Astrocyte (in vitro differentiated cells and primary cell): ENCODE measurements at regions not wholly inside any gene's neighbourhood (a gene's known extent, or its start where the extent isn't known, plus 50 kb on each side); places are given as distances from the start of the nearest gene placed in this dataset.

Experiments
- DNase-seq: peaks from one replicate; pipeline ENCODE4 v3.0.0-alpha.2; 2010; ENCODE audit warnings: low read depth
- FAIRE-seq: peaks from 2 replicates; lab custom pipeline; 2011; peaks lifted over from hg19 to GRCh38; lab: Jason Lieb, UNC
- H2AFZ ChIP-seq: 2 replicates; pipeline ENCODE4 v1.6.0; 2012; ENCODE audit warnings: low read depth, low read length, inconsistent platforms
- H3K27ac ChIP-seq: 2 replicates; pipeline ENCODE4 v1.5.1; 2011; ENCODE audit warnings: low read depth, low read length, inconsistent platforms
- H3K27me3 ChIP-seq: 2 replicates; pipeline ENCODE4 v1.6.0; 2011; ENCODE audit warnings: low read length, inconsistent platforms; ENCODE audit not compliant: insufficient read depth
- H3K36me3 ChIP-seq: 2 replicates; pipeline ENCODE4 v1.5.1; 2011; ENCODE audit warnings: low read length, inconsistent platforms; ENCODE audit not compliant: insufficient read depth
- H3K4me1 ChIP-seq: 2 replicates; pipeline ENCODE4 v1.5.1; 2011; ENCODE audit warnings: low read length, inconsistent platforms; ENCODE audit not compliant: insufficient read depth
- H3K4me2 ChIP-seq: 2 replicates; pipeline ENCODE4 v1.6.0; 2012; ENCODE audit warnings: low read length, inconsistent platforms
- H3K4me3 ChIP-seq: 2 replicates; pipeline ENCODE4 v1.5.1; 2011; ENCODE audit warnings: low read depth, mild to moderate bottlenecking, low read length, inconsistent platforms; ENCODE audit not compliant: insufficient read depth
- H3K79me2 ChIP-seq: 2 replicates; pipeline ENCODE4 v1.6.0; 2012; ENCODE audit warnings: mild to moderate bottlenecking, low read length, inconsistent platforms; ENCODE audit not compliant: insufficient read depth
- H3K9ac ChIP-seq: 2 replicates; pipeline ENCODE4 v1.6.0; 2012; ENCODE audit warnings: mild to moderate bottlenecking, low read length, inconsistent platforms
- H3K9me3 ChIP-seq: 2 replicates; pipeline ENCODE4 v1.5.1; 2012; ENCODE audit warnings: low read depth, mild to moderate bottlenecking, low read length, inconsistent platforms; ENCODE audit not compliant: insufficient read depth
- H4K20me1 ChIP-seq: 2 replicates; pipeline ENCODE4 v1.6.0; 2012; ENCODE audit warnings: low read length, inconsistent platforms; ENCODE audit not compliant: insufficient read depth
- H3K27ac Mint-ChIP-seq: one replicate; pipeline ENCODE4 v1.8.0; 2021; ENCODE audit warnings: mild to moderate bottlenecking, mixed read lengths; ENCODE audit not compliant: unreplicated experiment
- H3K27me3 Mint-ChIP-seq: one replicate; pipeline ENCODE4 v1.8.0; 2021; ENCODE audit warnings: low read depth, mixed read lengths; ENCODE audit not compliant: unreplicated experiment
- H3K36me3 Mint-ChIP-seq: one replicate; pipeline ENCODE4 v1.8.0; 2021; ENCODE audit warnings: low read depth, mixed read lengths; ENCODE audit not compliant: unreplicated experiment
- H3K4me1 Mint-ChIP-seq: one replicate; pipeline ENCODE4 v1.8.0; 2021; ENCODE audit warnings: low read depth, mixed read lengths; ENCODE audit not compliant: unreplicated experiment
- H3K4me3 Mint-ChIP-seq: one replicate; pipeline ENCODE4 v1.8.0; 2021; ENCODE audit warnings: mild to moderate bottlenecking, moderate library complexity, mixed read lengths; ENCODE audit not compliant: unreplicated experiment
- H3K9me3 Mint-ChIP-seq: one replicate; pipeline ENCODE4 v1.8.0; 2021; ENCODE audit warnings: mild to moderate bottlenecking, mixed read lengths; ENCODE audit not compliant: unreplicated experiment
- CTCF ChIP-seq: IDR thresholded peaks from 2 replicates; pipeline ENCODE4 v1.5.1; 2011; ENCODE audit warnings: low read depth, mild to moderate bottlenecking, inconsistent platforms, low read length, moderate library complexity; ENCODE audit not compliant: insufficient read depth
- EZH2 ChIP-seq: IDR thresholded peaks from 2 replicates; pipeline ENCODE4 v1.6.1; 2012; ENCODE audit warnings: mild to moderate bottlenecking, low read length, inconsistent platforms; ENCODE audit not compliant: insufficient read depth

GRCh38 chr12:61356485-61356884 lies 903.7 kb upstream of the USP15 start:
- H3K36me3 Mint-ChIP-seq, result no peaks in the 10 kb centered on the region
- H3K27ac ChIP-seq, result no peak overlapping the region
- FAIRE-seq (no peak), DNase-seq (no peak)
- no peak overlapping the region for H3K4me3 Mint-ChIP-seq
- no peaks in the 10 kb centered on the region for H3K79me2 ChIP-seq
- no peak overlapping the region for H3K4me3 ChIP-seq
- no peaks in the 10 kb centered on the region for H3K27me3 ChIP-seq
- no peak overlapping the region for H3K4me2 ChIP-seq
- H3K9ac ChIP-seq, result no peak overlapping the region
- no peaks in the 10 kb centered on the region for H3K4me1 Mint-ChIP-seq
- H2AFZ ChIP-seq, result no peak overlapping the region
- H4K20me1 ChIP-seq, result no peaks in the 10 kb centered on the region
- H3K27me3 Mint-ChIP-seq, result no peaks in the 10 kb centered on the region
- TF ChIP-seq EZH2, result no peak
- no peak for TF ChIP-seq CTCF
- H3K9me3 ChIP-seq, result no peaks in the 10 kb centered on the region
- no peaks in the 10 kb centered on the region for H3K36me3 ChIP-seq
- no peaks in the 10 kb centered on the region for H3K4me1 ChIP-seq
- H3K27ac Mint-ChIP-seq, result no peak overlapping the region
- H3K9me3 Mint-ChIP-seq, result no peaks in the 10 kb centered on the region

GRCh38 chr12:61357496-61357895 lies 902.7 kb upstream of the USP15 start:
- Histone ChIP-seq H3K79me2 (no peaks in the 10 kb centered on the region), H3K9me3 (no peaks in the 10 kb centered on the region), H3K4me3 (no peak overlapping the region), H4K20me1 (no peaks in the 10 kb centered on the region), H3K36me3 (no peaks in the 10 kb centered on the region), H3K27ac (no peak overlapping the region), H3K9ac (no peak overlapping the region), H2AFZ (no peak overlapping the region), H3K27me3 (no peaks in the 10 kb centered on the region), H3K4me2 (no peak overlapping the region), H3K4me1 (no peaks in the 10 kb centered on the region)
- Mint-ChIP-seq H3K27ac (no peak overlapping the region), H3K4me1 (no peaks in the 10 kb centered on the region), H3K36me3 (no peaks in the 10 kb centered on the region), H3K9me3 (no peaks in the 10 kb centered on the region), H3K4me3 (no peak overlapping the region), H3K27me3 (no peaks in the 10 kb centered on the region)
- FAIRE-seq, result no peak
- TF ChIP-seq EZH2, result no peak
- TF ChIP-seq CTCF, result no peak
- DNase-seq, result no peak

- Histone ChIP-seq H3K27ac (no peak overlapping the region), H3K4me3 (no peak overlapping the region), H3K9ac (no peak overlapping the region), H3K27me3 (no peaks in the 10 kb centered on the region), H4K20me1 (no peaks in the 10 kb centered on the region), H3K4me1 (no peaks in the 10 kb centered on the region), H2AFZ (no peak overlapping the region), H3K4me2 (no peak overlapping the region), H3K9me3 (no peaks in the 10 kb centered on the region), H3K79me2 (no peaks in the 10 kb centered on the region), H3K36me3 (no peaks in the 10 kb centered on the region)
- Mint-ChIP-seq H3K27me3 (no peaks in the 10 kb centered on the region), H3K36me3 (no peaks in the 10 kb centered on the region), H3K4me3 (no peak overlapping the region), H3K4me1 (peaks cover 8% of the 10 kb centered on the region), H3K9me3 (no peaks in the 10 kb centered on the region), H3K27ac (no peak overlapping the region)
- FAIRE-seq, result no peak
- DNase-seq, result no peak
- TF ChIP-seq EZH2, result no peak
- TF ChIP-seq CTCF, result no peak
Observed at GRCh38 chr12:61362037-61362436, 898.2 kb upstream of the USP15 start.
